ENCODE measurements at regions not wholly inside any gene's neighbourhood (a gene's known extent, or its start where the extent isn't known, plus 50 kb on each side); places are given as distances from the start of the nearest gene placed in this dataset.

GRCh38 chr13:47036294-47037008 lies 139.6 kb upstream of the HTR2A start:
- TF ChIP-seq CTCF (IDR thresholded peaks at IDR 0.05) (no peak), ZFX (IDR thresholded peaks at IDR 0.05; ENCODE audit: borderline replicate concordance) (no peak)

All from 22Rv1 (cell line).